Keratinocyte (primary cell): ENCODE measurements at regions not wholly inside any gene's neighbourhood (a gene's known extent, or its start where the extent isn't known, plus 50 kb on each side); places are given as distances from the start of the nearest gene placed in this dataset.

ENCODE experiments used
- CTCF ChIP-seq, 3 experiments: IDR thresholded peaks in 1 of 3; conservative IDR thresholded peaks in 1 of 3; optimal IDR thresholded peaks in 1 of 3; 2 replicates in 2 of 3; 3 replicates in 1 of 3; pipeline versions ENCODE3 to v1.5.1; 2011; ENCODE audit warnings: low read length in 3 of 3, mild to moderate bottlenecking in 3 of 3, moderate library complexity in 2 of 3, control low read depth in 1 of 3, inconsistent platforms in 1 of 3; ENCODE audit not compliant: insufficient read depth in 2 of 3; ENCODE audit errors: extremely low read depth in 1 of 3
- EZH2 ChIP-seq: IDR thresholded peaks from one replicate; pipeline ENCODE4 v1.6.1; 2012; ENCODE audit warnings: inconsistent platforms, mild to moderate bottlenecking, low read length, moderate library complexity

DNA sequence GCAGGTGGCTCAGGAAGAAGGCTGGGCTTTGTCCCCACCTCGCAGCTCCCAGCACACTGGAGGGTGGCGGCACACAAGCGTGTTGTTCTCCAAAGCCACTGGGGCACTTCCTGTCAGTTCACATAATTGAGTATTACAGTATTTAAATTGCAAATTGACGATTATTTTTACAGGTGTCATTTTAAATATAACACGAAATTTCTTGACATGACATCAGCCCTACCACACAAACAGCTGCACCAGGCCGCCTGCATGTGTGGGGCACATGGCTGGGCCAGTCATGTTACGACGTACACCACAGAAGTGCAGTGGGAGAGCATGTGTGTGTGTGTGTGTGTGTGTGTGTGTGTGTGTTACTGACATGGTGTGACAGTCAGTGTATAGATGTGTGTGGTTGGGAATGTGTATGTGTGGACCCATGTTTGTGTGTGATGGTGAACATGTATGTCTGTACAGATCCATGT is 155.6 kb downstream of the TTC32 start:
- TF ChIP-seq EZH2 (no peak), CTCF (optimal IDR thresholded peaks at IDR 0.05 in 1 of 3, IDR thresholded peaks at IDR 0.05 in 1 of 3, conservative IDR thresholded peaks at IDR 0.05 in 1 of 3; ENCODE audit: extremely low read depth in 1 of 3, insufficient read depth in 2 of 3, low read length in 3 of 3) (no peak)
